HEK293T (cell line): ENCODE measurements at regions not wholly inside any gene's neighbourhood (a gene's known extent, or its start where the extent isn't known, plus 50 kb on each side); places are given as distances from the start of the nearest gene placed in this dataset.

Experiments
- CTCF ChIA-PET: fragments of 350-600 bp; formaldehyde crosslinking; extraction: SDS; loops from one replicate; lab custom pipeline; 2021; ENCODE audit warnings: antibody characterized with exemption, inconsistent platforms; lab: Yijun Ruan, JAX
- POLR2A ChIA-PET: fragments of 350-600 bp; formaldehyde crosslinking; extraction: SDS; loops from one replicate; lab custom pipeline; 2020; ENCODE audit warnings: antibody characterized with exemption, inconsistent platforms; lab: Yijun Ruan, JAX
- DNase-seq: peaks from one replicate; pipeline ENCODE4 v3.0.0; 2012; ENCODE audit warnings: mixed read lengths; ENCODE audit errors: extremely low spot score
- ARNT ChIP-seq: fragments of 450-650 bp; IDR thresholded peaks from 2 replicates; pipeline ENCODE4 v1.6.1; 2017; ENCODE audit warnings: mild to moderate bottlenecking
- BHLHE40 ChIP-seq: fragments of 450-650 bp; IDR thresholded peaks from 2 replicates; pipeline ENCODE4 v1.6.1; 2016; ENCODE audit warnings: mild to moderate bottlenecking, moderate library complexity, borderline replicate concordance
- CTBP1 ChIP-seq: fragments of 450-650 bp; IDR thresholded peaks from 2 replicates; pipeline ENCODE4 v1.6.1; 2016; ENCODE audit warnings: borderline replicate concordance
- ELF4 ChIP-seq: fragments of 450-650 bp; IDR thresholded peaks from 2 replicates; pipeline ENCODE4 v1.6.1; 2017; ENCODE audit warnings: antibody characterized with exemption
- FOXA1 ChIP-seq: fragments of 450-650 bp; IDR thresholded peaks from 2 replicates; pipeline ENCODE4 v1.6.1; 2016; ENCODE audit warnings: mild to moderate bottlenecking
- FOXK2 ChIP-seq: fragments of 450-650 bp; IDR thresholded peaks from 2 replicates; pipeline ENCODE4 v1.6.1; 2016; ENCODE audit warnings: mild to moderate bottlenecking
- FOXM1 ChIP-seq: fragments of 450-650 bp; IDR thresholded peaks from 2 replicates; pipeline ENCODE4 v1.6.1; 2017; ENCODE audit warnings: mild to moderate bottlenecking, borderline replicate concordance
- HDGF ChIP-seq: fragments of 450-650 bp; IDR thresholded peaks from 2 replicates; pipeline ENCODE4 v1.6.1; 2017; ENCODE audit warnings: antibody characterized with exemption, borderline replicate concordance
- L3MBTL2 ChIP-seq: fragments of 450-650 bp; conservative IDR thresholded peaks from 2 replicates; pipeline ENCODE4 v1.6.1; 2016; ENCODE audit warnings: mild to moderate bottlenecking
- LEF1 ChIP-seq: fragments of 450-650 bp; IDR thresholded peaks from 2 replicates; pipeline ENCODE4 v1.6.1; 2017; ENCODE audit warnings: mild to moderate bottlenecking, borderline replicate concordance
- NFRKB ChIP-seq: fragments of 450-650 bp; IDR thresholded peaks from 2 replicates; pipeline ENCODE4 v1.6.1; 2016; ENCODE audit warnings: mild to moderate bottlenecking, moderate library complexity
- SP1 ChIP-seq: fragments of 450-650 bp; IDR thresholded peaks from 2 replicates; pipeline ENCODE4 v1.6.1; 2017
- SUZ12 ChIP-seq: fragments of 450-650 bp; IDR thresholded peaks from 2 replicates; pipeline ENCODE4 v1.6.1; 2016; ENCODE audit warnings: mild to moderate bottlenecking
- TARDBP ChIP-seq: fragments of 450-650 bp; IDR thresholded peaks from 2 replicates; pipeline ENCODE4 v1.6.1; 2016
- ZNF384 ChIP-seq: fragments of 450-650 bp; IDR thresholded peaks from 2 replicates; pipeline ENCODE4 v1.6.1; 2016
- TF ChIP-seq, protein P1 (sequence below): fragments of 450-650 bp; IDR thresholded peaks from 2 replicates; pipeline ENCODE4 v1.6.1; 2016

DNA sequence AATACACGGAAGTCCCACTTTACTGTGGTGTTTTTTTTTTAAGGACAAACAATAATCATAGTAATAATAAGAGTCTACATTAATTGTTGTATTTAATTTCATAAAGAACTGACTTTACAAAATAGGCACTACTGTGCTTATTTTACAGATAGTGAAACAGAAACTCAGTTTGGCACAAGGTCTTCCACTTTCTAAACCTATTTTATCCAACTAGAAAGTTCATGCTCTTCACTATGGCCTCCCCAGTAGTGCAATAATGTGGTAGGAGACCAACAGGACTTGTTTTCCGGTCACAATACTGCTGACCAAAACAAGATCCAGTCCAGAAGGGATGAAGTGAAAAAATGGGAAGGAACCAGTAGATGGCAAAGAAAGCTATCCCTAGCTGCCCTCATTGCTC, 531.6 kb downstream of the CAAP1 start:
- DNase-seq = no peak
- ChIA-PET CTCF (no interaction called here), POLR2A (no interaction called here)
- TF ChIP-seq FOXK2 = no peak
- no peak for TF ChIP-seq HDGF
- TF ChIP-seq SUZ12 = no peak
- TF ChIP-seq ZNF384 = no peak
- TF ChIP-seq, protein P1, sequence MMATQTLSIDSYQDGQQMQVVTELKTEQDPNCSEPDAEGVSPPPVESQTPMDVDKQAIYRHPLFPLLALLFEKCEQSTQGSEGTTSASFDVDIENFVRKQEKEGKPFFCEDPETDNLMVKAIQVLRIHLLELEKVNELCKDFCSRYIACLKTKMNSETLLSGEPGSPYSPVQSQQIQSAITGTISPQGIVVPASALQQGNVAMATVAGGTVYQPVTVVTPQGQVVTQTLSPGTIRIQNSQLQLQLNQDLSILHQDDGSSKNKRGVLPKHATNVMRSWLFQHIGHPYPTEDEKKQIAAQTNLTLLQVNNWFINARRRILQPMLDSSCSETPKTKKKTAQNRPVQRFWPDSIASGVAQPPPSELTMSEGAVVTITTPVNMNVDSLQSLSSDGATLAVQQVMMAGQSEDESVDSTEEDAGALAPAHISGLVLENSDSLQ = no peak
- TF ChIP-seq NFRKB = no peak
- TF ChIP-seq SP1 = no peak
- no peak for TF ChIP-seq FOXA1
- TF ChIP-seq ELF4 = no peak
- no peak for TF ChIP-seq TARDBP
- TF ChIP-seq LEF1 = no peak
- no peak for TF ChIP-seq CTBP1
- TF ChIP-seq L3MBTL2 = no peak
- no peak for TF ChIP-seq FOXM1

- POLR2A ChIA-PET = no interaction called here
- no peak for DNase-seq
- CTCF ChIA-PET = no interaction called here
- TF ChIP-seq SP1 = no peak
- no peak for TF ChIP-seq CTBP1
Observed at GRCh38 chr9:26358836-26359235, 533.8 kb downstream of the CAAP1 start.

GRCh38 chr9:26357803-26358344, 534.7 kb downstream of the CAAP1 start:
- CTCF ChIA-PET = no interaction called here
- TF ChIP-seq BHLHE40 (no peak), NFRKB (no peak), SUZ12 (no peak), HDGF (no peak), FOXM1 (no peak), TARDBP (no peak), SP1 (no peak)
- TF ChIP-seq, protein P1 = no peak
- POLR2A ChIA-PET = no interaction called here
- DNase-seq = no peak

DNA sequence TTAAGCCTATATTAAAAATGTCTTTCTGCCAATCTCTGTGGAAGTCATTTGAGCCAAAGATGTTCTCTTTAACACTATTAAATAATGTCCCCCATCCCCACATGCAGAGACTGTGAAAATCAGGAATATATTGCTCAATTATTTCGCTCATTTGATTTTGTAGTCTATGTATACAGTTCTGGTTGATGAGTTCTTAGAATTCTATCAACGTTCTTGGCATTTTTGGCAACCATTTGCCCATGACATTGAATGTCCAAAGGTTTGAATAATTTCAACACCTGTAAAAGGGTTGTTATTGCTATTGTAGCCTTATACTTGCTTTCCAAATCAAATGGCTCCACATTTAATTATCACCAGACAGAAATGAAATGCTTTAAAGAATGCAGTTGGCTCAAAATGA, 536.1 kb downstream of the CAAP1 start:
- ChIA-PET POLR2A (no interaction called here), CTCF (no interaction called here)
- no peak for DNase-seq
- TF ChIP-seq, protein P1 = no peak
- no peak for TF ChIP-seq ELF4
- TF ChIP-seq FOXK2 = no peak
- TF ChIP-seq CTBP1 = no peak
- TF ChIP-seq ZNF384 = no peak
- no peak for TF ChIP-seq BHLHE40
- no peak for TF ChIP-seq FOXM1
- no peak for TF ChIP-seq SP1
- no peak for TF ChIP-seq ARNT
- no peak for TF ChIP-seq SUZ12
- no peak for TF ChIP-seq HDGF
- no peak for TF ChIP-seq L3MBTL2
- no peak for TF ChIP-seq LEF1
- no peak for TF ChIP-seq NFRKB
- no peak for TF ChIP-seq FOXA1

DNA sequence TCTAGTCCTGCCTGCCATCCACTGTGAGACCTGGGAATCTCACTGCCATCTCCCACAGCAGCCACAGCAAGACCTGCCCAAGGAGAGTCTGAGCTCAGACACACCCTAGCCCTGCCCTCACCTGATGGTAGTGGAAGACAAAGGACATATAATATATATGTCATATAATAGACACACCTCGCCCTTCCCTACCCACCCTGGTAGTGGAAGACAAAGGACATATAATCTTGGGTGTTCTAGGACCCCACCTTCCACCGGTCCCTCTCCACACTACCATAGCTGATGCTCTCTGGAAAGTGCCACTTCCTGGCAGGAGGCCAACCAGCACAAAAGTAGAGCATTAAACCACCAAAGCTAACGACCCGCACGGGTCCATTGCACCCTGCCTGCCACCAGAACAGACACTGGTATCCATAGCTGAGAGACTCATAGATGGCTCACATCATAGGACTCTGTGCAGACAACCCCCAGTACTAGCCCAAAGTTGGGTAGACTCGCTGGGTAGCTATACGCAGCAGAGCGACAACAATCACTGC, 545.6 kb downstream of the CAAP1 start:
- POLR2A ChIA-PET = no interaction called here
- no peak for DNase-seq
- no peak for TF ChIP-seq BHLHE40
- TF ChIP-seq, protein P1 = no peak
- TF ChIP-seq NFRKB = no peak
- no peak for TF ChIP-seq CTBP1
- TF ChIP-seq ZNF384 = no peak
- TF ChIP-seq FOXA1 = no peak
- no peak for TF ChIP-seq SUZ12
- no peak for TF ChIP-seq FOXM1
- no peak for TF ChIP-seq FOXK2
- no peak for TF ChIP-seq SP1
- TF ChIP-seq ARNT = no peak
- TF ChIP-seq LEF1 = no peak
- no peak for TF ChIP-seq L3MBTL2
- CTCF ChIA-PET = no interaction called here

GRCh38 chr9:26341545-26341944, 551.1 kb downstream of the CAAP1 start:
- TF ChIP-seq, protein P1 = no peak
- TF ChIP-seq FOXK2 = no peak
- no peak for TF ChIP-seq SP1
- no peak for TF ChIP-seq HDGF
- TF ChIP-seq SUZ12 = no peak
- no peak for TF ChIP-seq FOXA1
- TF ChIP-seq BHLHE40 = no peak
- TF ChIP-seq L3MBTL2 = no peak
- no peak for TF ChIP-seq ELF4
- TF ChIP-seq ZNF384 = no peak
- no peak for TF ChIP-seq TARDBP
- TF ChIP-seq LEF1 = no peak
- no peak for TF ChIP-seq CTBP1
- TF ChIP-seq NFRKB = no peak
- TF ChIP-seq ARNT = no peak
- no peak for TF ChIP-seq FOXM1
- POLR2A ChIA-PET = no interaction called here
- DNase-seq = no peak
- CTCF ChIA-PET = no interaction called here
